ENCODE measurements at regions not wholly inside any gene's neighbourhood (a gene's known extent, or its start where the extent isn't known, plus 50 kb on each side); places are given as distances from the start of the nearest gene placed in this dataset.

GRCh38 chr18:2254977-2255376 lies 316.3 kb downstream of the METTL4 start:
- Histone ChIP-seq H3K9me3 (ENCODE audit: severe bottlenecking) (peaks cover 2% of the 10 kb centered on the region), H3K36me3 (ENCODE audit: low read depth) (no peaks in the 10 kb centered on the region), H3K27me3 (ENCODE audit: insufficient read depth, poor library complexity, severe bottlenecking) (no peaks in the 10 kb centered on the region), H3K4me1 (ENCODE audit: insufficient read depth, poor library complexity, severe bottlenecking) (no peaks in the 10 kb centered on the region), H3K27ac (ENCODE audit: poor library complexity, severe bottlenecking) (no peak overlapping the region), H3K4me3 (ENCODE audit: severe bottlenecking) (no peak overlapping the region)
- no peak for TF ChIP-seq CTCF (IDR thresholded peaks at IDR 0.05; ENCODE audit: poor library complexity, severe bottlenecking)
- no peak for DNase-seq (ENCODE audit: low spot score)
- no peak for ATAC-seq (ENCODE audit: low read depth)

- TF ChIP-seq CTCF (IDR thresholded peaks at IDR 0.05; ENCODE audit: poor library complexity, severe bottlenecking): no peak
- Histone ChIP-seq H3K36me3 (ENCODE audit: low read depth) (no peaks in the 10 kb centered on the region), H3K27ac (ENCODE audit: poor library complexity, severe bottlenecking) (no peak overlapping the region), H3K4me3 (ENCODE audit: severe bottlenecking) (no peak overlapping the region), H3K9me3 (ENCODE audit: severe bottlenecking) (peaks cover 2% of the 10 kb centered on the region), H3K4me1 (ENCODE audit: insufficient read depth, poor library complexity, severe bottlenecking) (no peaks in the 10 kb centered on the region), H3K27me3 (ENCODE audit: insufficient read depth, poor library complexity, severe bottlenecking) (no peaks in the 10 kb centered on the region)
- DNase-seq (ENCODE audit: low spot score): no peak
- ATAC-seq (ENCODE audit: low read depth): no peak
Observed at GRCh38 chr18:2256577-2256976, 314.7 kb downstream of the METTL4 start.

- no peak overlapping the region for H3K27ac ChIP-seq (ENCODE audit: poor library complexity, severe bottlenecking)
- H3K4me3 ChIP-seq (ENCODE audit: severe bottlenecking): no peak overlapping the region
- DNase-seq (ENCODE audit: low spot score) (no peak), ATAC-seq (ENCODE audit: low read depth) (no peak)
- no peak for TF ChIP-seq CTCF (IDR thresholded peaks at IDR 0.05; ENCODE audit: poor library complexity, severe bottlenecking)
- H3K4me1 ChIP-seq (ENCODE audit: insufficient read depth, poor library complexity, severe bottlenecking): no peaks in the 10 kb centered on the region
- H3K36me3 ChIP-seq (ENCODE audit: low read depth): no peaks in the 10 kb centered on the region
- H3K27me3 ChIP-seq (ENCODE audit: insufficient read depth, poor library complexity, severe bottlenecking): no peaks in the 10 kb centered on the region
- H3K9me3 ChIP-seq (ENCODE audit: severe bottlenecking): peaks cover 2% of the 10 kb centered on the region
Observed at GRCh38 chr18:2258954-2259353, 312.4 kb downstream of the METTL4 start.

GRCh38 chr18:2263303-2263890 lies 307.9 kb downstream of the METTL4 start:
- H3K9me3 ChIP-seq (ENCODE audit: severe bottlenecking): no peaks in the 10 kb centered on the region
- no peak for TF ChIP-seq CTCF (IDR thresholded peaks at IDR 0.05; ENCODE audit: poor library complexity, severe bottlenecking)
- H3K4me3 ChIP-seq (ENCODE audit: severe bottlenecking): no peak overlapping the region
- H3K27me3 ChIP-seq (ENCODE audit: insufficient read depth, poor library complexity, severe bottlenecking): no peaks in the 10 kb centered on the region
- no peak for DNase-seq (ENCODE audit: low spot score)
- ATAC-seq (ENCODE audit: low read depth): no peak
- no peaks in the 10 kb centered on the region for H3K4me1 ChIP-seq (ENCODE audit: insufficient read depth, poor library complexity, severe bottlenecking)
- H3K27ac ChIP-seq (ENCODE audit: poor library complexity, severe bottlenecking): no peak overlapping the region
- H3K36me3 ChIP-seq (ENCODE audit: low read depth): no peaks in the 10 kb centered on the region

- H3K4me1 ChIP-seq (ENCODE audit: insufficient read depth, poor library complexity, severe bottlenecking): no peaks in the 10 kb centered on the region
- ATAC-seq (ENCODE audit: low read depth) (no peak), DNase-seq (ENCODE audit: low spot score) (no peak)
- TF ChIP-seq CTCF (IDR thresholded peaks at IDR 0.05; ENCODE audit: poor library complexity, severe bottlenecking): no peak
- no peaks in the 10 kb centered on the region for H3K36me3 ChIP-seq (ENCODE audit: low read depth)
- no peaks in the 10 kb centered on the region for H3K27me3 ChIP-seq (ENCODE audit: insufficient read depth, poor library complexity, severe bottlenecking)
- no peak overlapping the region for H3K27ac ChIP-seq (ENCODE audit: poor library complexity, severe bottlenecking)
- H3K4me3 ChIP-seq (ENCODE audit: severe bottlenecking): no peak overlapping the region
- H3K9me3 ChIP-seq (ENCODE audit: severe bottlenecking): no peaks in the 10 kb centered on the region
Observed at GRCh38 chr18:2274613-2275012, 296.7 kb downstream of the METTL4 start.
